HCT116 (cell line): ENCODE measurements at regions not wholly inside any gene's neighbourhood (a gene's known extent, or its start where the extent isn't known, plus 50 kb on each side); places are given as distances from the start of the nearest gene placed in this dataset.

Experiments used
- ATAC-seq: fragments of 200-7000 bp; cut with Tn5 transposase; 2 replicates; pipeline ENCODE4 v1.9.1; 2020; ENCODE audit warnings: mild to moderate bottlenecking, moderate library complexity
- BruUV-seq: library from RNA; stranded (reverse); fragments of 400-500 nt; replicated peaks from 2 replicates; lab custom pipeline; 2021; lab: Mats Ljungman, UMichigan
- CTCF ChIA-PET: fragments of 300-600 bp; sonication (Branson Sonifier 250); formaldehyde crosslinking; loops from one replicate; lab custom pipeline; 2021; ENCODE audit warnings: antibody characterized with exemption; lab: Charles Lee
- POLR2A ChIA-PET: fragments of 300-600, 350-600 bp; sonication (Branson Sonifier 250); formaldehyde crosslinking; loops from one replicate; lab custom pipeline; 2021; ENCODE audit warnings: antibody characterized with exemption; lab: Charles Lee
- RAD21 ChIA-PET, 2 experiments: fragments of 300-600 bp; sonication (Branson Sonifier 250); formaldehyde crosslinking; loops; one replicate each; lab custom pipeline; 2023; ENCODE audit warnings: low total read pairs in 2 of 2; ENCODE audit not compliant: uncharacterized antibody in 2 of 2, unreplicated experiment in 2 of 2, low non-redundant PET in 1 of 2; lab: Charles Lee
- DNase-seq: peaks from one replicate; pipeline ENCODE4 v3.0.0-alpha.2; 2010; ENCODE audit warnings: low read depth, low spot score
- H2AFZ ChIP-seq: fragments of 200-600 bp; shearing (Covaris generic), sonication (generic); 2 replicates; pipeline ENCODE4 v1.6.1; 2017; ENCODE audit warnings: low read depth, mixed run types, mixed read lengths, antibody characterized with exemption, low read length; ENCODE audit not compliant: poor library complexity, severe bottlenecking
- H3K27ac ChIP-seq: 2 replicates; pipeline ENCODE4 v1.5.1; 2012; ENCODE audit warnings: low read depth, low read length
- H3K27me3 ChIP-seq: fragments of 200-600 bp; sonication (generic); 2 replicates; pipeline ENCODE4 v1.6.1; 2016; ENCODE audit warnings: mixed run types, low read length, mixed read lengths; ENCODE audit not compliant: insufficient read depth
- H3K36me3 ChIP-seq, 2 experiments: fragments of 200-500 bp in 1 of 2; fragments of 200-600 bp in 1 of 2; sonication (Bioruptor generic) in 1 of 2; sonication (generic) in 1 of 2; 2 replicates each; pipeline versions ENCODE4 v1.5.1 to v1.6.1; 2014 to 2016; ENCODE audit warnings: low read length in 2 of 2, inconsistent platforms in 1 of 2, mixed read lengths in 1 of 2, mixed run types in 1 of 2; ENCODE audit not compliant: insufficient read depth in 2 of 2, control insufficient read depth in 1 of 2
- H3K4me1 ChIP-seq, 2 experiments: fragments of 200-600 bp in 1 of 2; sonication (generic) in 1 of 2; 2 replicates each; pipeline versions ENCODE4 v1.5.1 to v1.6.1; 2012 to 2017; ENCODE audit warnings: low read length in 2 of 2, inconsistent platforms in 1 of 2, mild to moderate bottlenecking in 1 of 2, mixed read lengths in 1 of 2, mixed run types in 1 of 2, moderate library complexity in 1 of 2; ENCODE audit not compliant: insufficient read depth in 2 of 2, control insufficient read depth in 1 of 2
- H3K4me2 ChIP-seq: fragments of 200-600 bp; sonication (generic); 2 replicates; pipeline ENCODE4 v1.6.1; 2017; ENCODE audit warnings: mixed run types, low read length, mixed read lengths
- H3K4me3 ChIP-seq, 2 experiments: fragments of 200-600 bp in 1 of 2; sonication (generic) in 1 of 2; replicated peaks in 1 of 2; 2 replicates each; pipeline ENCODE4 v1.5.1; 2011 to 2016; ENCODE audit warnings: low read length in 2 of 2, control low read depth in 1 of 2, low read depth in 1 of 2, mild to moderate bottlenecking in 1 of 2, mixed read lengths in 1 of 2, mixed run types in 1 of 2
- H3K79me2 ChIP-seq: fragments of 200-600 bp; sonication (generic); 2 replicates; pipeline ENCODE4 v1.6.1; 2017; ENCODE audit warnings: mild to moderate bottlenecking, mixed run types, low read length, moderate library complexity, mixed read lengths; ENCODE audit not compliant: insufficient read depth
- H3K9ac ChIP-seq: fragments of 200-600 bp; sonication (generic); 2 replicates; pipeline ENCODE4 v1.6.1; 2016; ENCODE audit warnings: low read length, mixed read lengths
- H3K9me2 ChIP-seq: fragments of 200-600 bp; sonication (generic), shearing (Covaris generic); 2 replicates; pipeline ENCODE4 v1.6.1; 2017; ENCODE audit warnings: mixed run types, mild to moderate bottlenecking, moderate library complexity; ENCODE audit not compliant: insufficient read depth
- H3K9me3 ChIP-seq, 2 experiments: fragments of 200-500 bp in 1 of 2; fragments of 200-600 bp in 1 of 2; sonication (Bioruptor generic) in 1 of 2; sonication (generic) in 1 of 2; 2 replicates each; pipeline ENCODE4 v1.6.1; 2014 to 2017; ENCODE audit warnings: low read length in 2 of 2, mixed read lengths in 2 of 2, inconsistent platforms in 1 of 2, low read depth in 1 of 2, mild to moderate bottlenecking in 1 of 2, mixed run types in 1 of 2, moderate library complexity in 1 of 2; ENCODE audit not compliant: control insufficient read depth in 1 of 2, insufficient read depth in 1 of 2
- H4K20me1 ChIP-seq: fragments of 200-600 bp; sonication (generic), shearing (Covaris generic); 2 replicates; pipeline ENCODE4 v1.6.1; 2017; ENCODE audit warnings: mixed run types, mild to moderate bottlenecking, moderate library complexity; ENCODE audit not compliant: insufficient read depth
- ATF3 ChIP-seq: IDR thresholded peaks from 2 replicates; pipeline ENCODE4 v1.6.1; 2012
- CBX3 ChIP-seq: IDR thresholded peaks from 2 replicates; pipeline ENCODE4 v1.6.1; 2012; ENCODE audit warnings: low read depth
- EGR1 ChIP-seq: IDR thresholded peaks from 2 replicates; pipeline ENCODE4 v1.6.1; 2012; ENCODE audit warnings: low read depth
- ELF1 ChIP-seq: IDR thresholded peaks from 2 replicates; pipeline ENCODE4 v1.6.1; 2012; ENCODE audit warnings: low read depth, borderline replicate concordance
- EZH2 ChIP-seq: fragments of 200-600 bp; sonication (generic); IDR thresholded peaks from 2 replicates; pipeline ENCODE4 v1.6.1; 2017; ENCODE audit warnings: antibody characterized with exemption, mixed run types
- EZH2phosphoT487 ChIP-seq: fragments of 200-600 bp; IDR thresholded peaks from 2 replicates; pipeline ENCODE4 v1.6.1; 2018; ENCODE audit warnings: antibody characterized with exemption, borderline replicate concordance
- FOSL1 ChIP-seq: IDR thresholded peaks from 2 replicates; pipeline ENCODE4 v1.6.1; 2012; ENCODE audit warnings: low read depth
- POLR2AphosphoS5 ChIP-seq: IDR thresholded peaks from 2 replicates; pipeline ENCODE4 v1.6.1; 2011; ENCODE audit warnings: mild to moderate bottlenecking, low read depth, low read length, moderate library complexity
- RAD21 ChIP-seq: IDR thresholded peaks from 2 replicates; pipeline ENCODE4 v1.6.1; 2012; ENCODE audit warnings: low read depth, mild to moderate bottlenecking
- SRF ChIP-seq: IDR thresholded peaks from 2 replicates; pipeline ENCODE4 v1.6.1; 2012; ENCODE audit warnings: low read depth
- TCF7L2 ChIP-seq: IDR thresholded peaks from 2 replicates; pipeline ENCODE4 v1.7.0; 2011; ENCODE audit warnings: borderline replicate concordance, inconsistent platforms; ENCODE audit not compliant: insufficient read depth, insufficient read length; ENCODE audit errors: extremely low read depth
- YY1 ChIP-seq: IDR thresholded peaks from 2 replicates; pipeline ENCODE4 v1.6.1; 2011; ENCODE audit warnings: low read length, low read depth, moderate library complexity, mild to moderate bottlenecking; ENCODE audit not compliant: insufficient replicate concordance; ENCODE audit errors: extremely low read depth
- ZBTB33 ChIP-seq: IDR thresholded peaks from 2 replicates; pipeline ENCODE4 v1.6.1; 2011; ENCODE audit warnings: mild to moderate bottlenecking, low read length, moderate library complexity; ENCODE audit not compliant: insufficient replicate concordance; ENCODE audit errors: extremely low read depth
- ZFX ChIP-seq: fragments of 450-650 bp; IDR thresholded peaks from 2 replicates; pipeline ENCODE4 v1.6.1; 2017
- intact Hi-C: fragments of 100-400 bp; cut with micrococcal nuclease; formaldehyde crosslinking; loops from 2 replicates; pipeline ENCODE4 v1.10.0; 2022

GRCh38 chr9:78386348-78386747, 89.4 kb downstream of the PSAT1 start:
- H3K9me3 ChIP-seq = no peaks in the 10 kb centered on the region
- no peaks in the 10 kb centered on the region for H4K20me1 ChIP-seq
- no peaks in the 10 kb centered on the region for H3K36me3 ChIP-seq
- DNase-seq (no peak), ATAC-seq (no peak)
- H3K79me2 ChIP-seq = no peaks in the 10 kb centered on the region
- no peak overlapping the region for H3K27ac ChIP-seq
- no peak overlapping the region for H3K9ac ChIP-seq
- H2AFZ ChIP-seq = no peak overlapping the region
- H3K4me2 ChIP-seq = no peak overlapping the region
- RAD21 ChIA-PET = no interaction called here
- no peaks in the 10 kb centered on the region for H3K27me3 ChIP-seq
- no peaks in the 10 kb centered on the region for H3K9me2 ChIP-seq
- CTCF ChIA-PET = no interaction called here
- no peak for TF ChIP-seq ZFX
- no peak for TF ChIP-seq EGR1
- TF ChIP-seq ELF1 = no peak
- no peak for TF ChIP-seq EZH2phosphoT487
- no peak for TF ChIP-seq RAD21
- no peak for TF ChIP-seq CBX3
- TF ChIP-seq EZH2 = no peak
- TF ChIP-seq TCF7L2 = no peak
- TF ChIP-seq ATF3 = no peak
- no peak for TF ChIP-seq YY1
- TF ChIP-seq FOSL1 = no peak
- TF ChIP-seq SRF = no peak
- no peak for TF ChIP-seq POLR2AphosphoS5
- TF ChIP-seq ZBTB33 = no peak
- BruUV-seq = no TSS peak
- H3K4me3 ChIP-seq = no peak overlapping the region
- intact Hi-C loops = no loop called here
- H3K4me1 ChIP-seq = peaks cover 5 to 6% of the 10 kb centered on the region in 2 experiments; a peak in 2 of 4 replicates
- POLR2A ChIA-PET = no interaction called here
